Loucy (cell line): ENCODE measurements at regions not wholly inside any gene's neighbourhood (a gene's known extent, or its start where the extent isn't known, plus 50 kb on each side); places are given as distances from the start of the nearest gene placed in this dataset.

Experiments used
- CTCF ChIP-seq: fragments of 200-600 bp; sonication (generic); conservative IDR thresholded peaks from 2 replicates; pipeline ENCODE4 v1.5.1; 2014; ENCODE audit warnings: mild to moderate bottlenecking, antibody characterized with exemption, low read length
- EZH2phosphoT487 ChIP-seq: fragments of 200-600 bp; IDR thresholded peaks from 2 replicates; pipeline ENCODE4 v1.6.1; 2018; ENCODE audit warnings: antibody characterized with exemption, mild to moderate bottlenecking, moderate library complexity, borderline replicate concordance

DNA sequence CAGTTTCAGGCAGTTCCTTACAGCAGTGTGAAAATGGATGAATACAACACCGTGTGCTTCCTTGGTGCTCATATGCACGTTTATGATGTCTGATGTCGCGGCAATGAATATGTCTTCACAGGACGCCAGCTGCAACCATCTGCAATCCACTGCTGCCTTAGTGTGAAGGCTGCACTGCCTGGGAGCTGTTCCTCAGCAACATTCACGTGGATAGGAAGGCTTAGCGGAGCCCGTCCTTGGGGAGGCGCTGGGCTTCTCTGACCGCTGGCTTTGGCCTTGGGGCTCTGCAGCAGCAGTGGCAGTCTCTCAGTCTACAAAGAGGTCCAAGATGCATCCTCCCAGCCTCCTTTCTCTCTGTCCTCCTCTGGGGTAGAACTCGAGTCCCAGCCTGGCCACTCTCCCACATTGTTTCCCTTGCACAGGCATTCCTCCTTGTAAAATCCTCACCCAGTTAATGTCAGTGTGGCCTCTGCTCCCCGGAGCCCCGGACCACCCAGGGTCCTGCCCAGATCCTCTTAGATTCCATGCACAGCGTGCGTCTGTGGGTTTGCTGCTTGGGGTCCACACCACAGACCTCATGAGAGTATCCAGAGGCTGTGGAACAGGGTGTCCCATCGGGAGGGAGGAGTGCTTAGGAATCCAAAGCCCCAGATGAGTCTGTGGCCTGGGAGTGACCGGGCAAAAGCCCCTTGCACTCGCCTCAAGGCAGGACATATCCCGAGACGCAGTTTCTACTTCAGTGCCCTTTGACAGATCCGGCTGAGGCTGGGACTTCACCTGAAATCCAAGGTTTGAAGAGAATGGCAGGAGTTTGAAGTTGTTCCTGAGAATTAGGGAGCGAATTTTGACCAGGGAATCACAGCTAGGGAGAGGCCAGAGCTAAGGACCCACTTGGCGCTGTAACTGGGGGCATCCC is 181.3 kb downstream of the THBS2 start:
- TF ChIP-seq CTCF (no peak), EZH2phosphoT487 (no peak)
